ENCODE measurements at regions not wholly inside any gene's neighbourhood (a gene's known extent, or its start where the extent isn't known, plus 50 kb on each side); places are given as distances from the start of the nearest gene placed in this dataset.

GRCh38 chr7:145539910-145540309, 576.7 kb upstream of the CNTNAP2 start:
- Histone ChIP-seq H3K4me3 (no peak overlapping the region), H3K27me3 (ENCODE audit: insufficient read depth) (no peaks in the 10 kb centered on the region), H2AFZ (no peak overlapping the region), H3K4me2 (no peak overlapping the region), H4K20me1 (replicated peaks; ENCODE audit: insufficient read depth) (no peaks in the 10 kb centered on the region), H3K27ac (ENCODE audit: low read depth) (no peak overlapping the region), H3K9me2 (ENCODE audit: insufficient read depth) (no peaks in the 10 kb centered on the region), H3K4me1 (ENCODE audit: insufficient read depth) (no peaks in the 10 kb centered on the region), H3F3A (replicated peaks; ENCODE audit: low read depth) (no peaks in the 10 kb centered on the region), H3K36me3 (ENCODE audit: insufficient read depth) (no peaks in the 10 kb centered on the region), H3K79me2 (replicated peaks; ENCODE audit: insufficient read depth) (no peaks in the 10 kb centered on the region)
- no peak overlapping the region for H3K27ac Mint-ChIP-seq
- TF ChIP-seq POLR2AphosphoS5 (IDR thresholded peaks at IDR 0.05; ENCODE audit: low read depth), result no peak
- TF ChIP-seq REST (IDR thresholded peaks at IDR 0.05; ENCODE audit: unreplicated experiment), result no peak
- TF ChIP-seq ETS1 (IDR thresholded peaks at IDR 0.05), result no peak
- no peak for TF ChIP-seq EZH2 (IDR thresholded peaks at IDR 0.05; ENCODE audit: low read depth, unreplicated experiment)
- no peak for TF ChIP-seq CREB1 (CRISPR knock-in tag; IDR thresholded peaks at IDR 0.05; ENCODE audit: low read depth)
- TF ChIP-seq ZNF114 (CRISPR knock-in tag; IDR thresholded peaks at IDR 0.05), result no peak
- TF ChIP-seq ZNF462 (CRISPR knock-in tag; IDR thresholded peaks at IDR 0.05), result no peak
- no peak for TF ChIP-seq ZNF331 (CRISPR knock-in tag; IDR thresholded peaks at IDR 0.05; ENCODE audit: low read depth)
- TF ChIP-seq STAT1 (IDR thresholded peaks at IDR 0.05; ENCODE audit: unreplicated experiment), result no peak
- H3K36me3 Mint-ChIP-seq (ENCODE audit: low read depth), result peaks cover 4% of the 10 kb centered on the region; the same call in 2 of the 3 replicates
- no peak for DNase-seq (ENCODE audit: low spot score)
- peaks cover 79% of the 10 kb centered on the region for H3K9me3 Mint-ChIP-seq
- no peak overlapping the region for H3K4me3 Mint-ChIP-seq
- H3K4me1 Mint-ChIP-seq, result no peaks in the 10 kb centered on the region
- ATAC-seq, result no peak
- H3K27me3 Mint-ChIP-seq (ENCODE audit: insufficient read depth, low read depth, poor library complexity), result peaks cover 1% of the 10 kb centered on the region

Data from GM23338 (cell line).